ENCODE measurements at regions not wholly inside any gene's neighbourhood (a gene's known extent, or its start where the extent isn't known, plus 50 kb on each side); places are given as distances from the start of the nearest gene placed in this dataset.
A peak's percentile ranks its signal among the peaks of the same experiment; 100 is the strongest.

DNA sequence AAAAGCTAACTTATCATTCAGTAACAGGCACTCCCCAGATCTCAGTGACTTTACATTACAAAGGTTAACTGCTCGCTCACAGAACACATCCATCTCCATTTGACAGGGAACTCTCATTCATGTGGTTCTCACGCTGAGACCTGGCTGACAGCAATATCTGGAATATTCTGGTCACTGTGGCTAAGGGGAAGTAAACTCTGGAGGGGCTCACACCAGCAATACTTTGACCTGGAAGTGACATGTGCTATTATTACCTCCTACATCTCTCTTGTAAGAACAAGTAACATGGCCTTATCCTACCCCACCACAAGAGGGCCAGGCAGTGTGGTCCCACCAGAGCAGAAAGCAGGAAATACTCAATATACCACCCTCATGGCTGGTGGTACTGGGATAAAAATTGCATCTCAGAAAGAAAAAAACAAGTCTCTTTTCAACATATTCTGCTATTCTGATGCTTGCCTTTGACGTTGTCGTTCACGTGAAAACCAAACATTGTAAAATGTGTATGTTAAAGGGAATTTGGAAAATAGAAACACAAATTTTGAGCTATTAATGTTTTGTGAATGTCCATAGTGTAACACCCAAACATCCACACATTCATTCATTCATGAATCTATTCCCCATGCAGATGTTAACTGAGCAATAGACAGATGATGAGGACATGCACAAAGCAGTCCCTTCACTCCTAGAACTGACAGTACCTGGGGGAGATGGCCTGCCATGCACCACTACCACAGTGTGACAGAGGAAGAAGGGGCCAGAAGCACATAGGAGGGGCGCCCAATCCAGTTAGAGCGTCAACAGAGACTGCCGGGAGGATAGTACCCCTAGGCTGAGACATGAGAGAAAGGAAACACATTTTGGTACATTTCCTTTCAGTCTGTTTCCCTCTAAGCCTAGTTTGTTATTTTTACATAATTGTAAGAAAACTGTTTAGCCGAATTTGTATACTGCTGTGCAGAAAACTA, 166.0 kb upstream of the SP4 start:
- ChIA-PET RAD21 (ENCODE audit: low non-redundant PET in 1 of 2, low total read pairs in 2 of 2, uncharacterized antibody in 2 of 2, unreplicated experiment in 2 of 2) (interaction anchor here (0.8 to 1.7 kb wide), 2 partner anchors 505 to 506 kb away, joined by 3 to 5 read pairs; no protein-coding TSS in a partner anchor), CTCF (interaction anchor here (0.9 to 3.6 kb wide), 10 partner anchors 8 to 821 kb away, joined by 3 to 42 read pairs (median 6); no protein-coding TSS in a partner anchor), POLR2A (no interaction called here)
- intact Hi-C loops (cut with micrococcal nuclease) = loop anchor here (1.0 to 5.0 kb wide), 4 partner anchors 305 to 821 kb away; no protein-coding TSS in a partner anchor
- Histone ChIP-seq H4K20me1 (ENCODE audit: insufficient read depth) (no peaks in the 10 kb centered on the region), H3K9ac (ENCODE audit: low read length) (no peak overlapping the region), H3K27me3 (ENCODE audit: insufficient read depth, low read length) (no peaks in the 10 kb centered on the region), H3K4me3 (replicated peaks in 1 of 2; ENCODE audit: low read depth in 1 of 2, low read length in 2 of 2) (no peak overlapping the region), H3K27ac (ENCODE audit: low read depth, low read length) (no peak overlapping the region), H2AFZ (ENCODE audit: low read depth, low read length, poor library complexity, severe bottlenecking) (peak overlapping the region; percentile 76), H3K9me3 (ENCODE audit: control insufficient read depth in 1 of 2, insufficient read depth in 1 of 2, low read depth in 1 of 2, low read length in 2 of 2) (no peaks in the 10 kb centered on the region), H3K4me2 (ENCODE audit: low read length) (no peak overlapping the region), H3K9me2 (ENCODE audit: insufficient read depth) (no peaks in the 10 kb centered on the region), H3K79me2 (ENCODE audit: insufficient read depth, low read length) (no peaks in the 10 kb centered on the region), H3K36me3 (ENCODE audit: control insufficient read depth in 1 of 2, insufficient read depth in 2 of 2, low read length in 2 of 2) (no peaks in the 10 kb centered on the region), H3K4me1 (ENCODE audit: control insufficient read depth in 1 of 2, insufficient read depth in 2 of 2, low read length in 2 of 2) (no peaks in the 10 kb centered on the region)
- peak; percentile 44 for DNase-seq (ENCODE audit: low read depth, low spot score)
- peak; percentile 98 for ATAC-seq
- TF ChIP-seq RAD21 (IDR thresholded peaks at IDR 0.05; ENCODE audit: low read depth) (peak; percentile 68), EGR1 (IDR thresholded peaks at IDR 0.05; ENCODE audit: low read depth) (no peak)
- TF ChIP-seq, protein P1, sequence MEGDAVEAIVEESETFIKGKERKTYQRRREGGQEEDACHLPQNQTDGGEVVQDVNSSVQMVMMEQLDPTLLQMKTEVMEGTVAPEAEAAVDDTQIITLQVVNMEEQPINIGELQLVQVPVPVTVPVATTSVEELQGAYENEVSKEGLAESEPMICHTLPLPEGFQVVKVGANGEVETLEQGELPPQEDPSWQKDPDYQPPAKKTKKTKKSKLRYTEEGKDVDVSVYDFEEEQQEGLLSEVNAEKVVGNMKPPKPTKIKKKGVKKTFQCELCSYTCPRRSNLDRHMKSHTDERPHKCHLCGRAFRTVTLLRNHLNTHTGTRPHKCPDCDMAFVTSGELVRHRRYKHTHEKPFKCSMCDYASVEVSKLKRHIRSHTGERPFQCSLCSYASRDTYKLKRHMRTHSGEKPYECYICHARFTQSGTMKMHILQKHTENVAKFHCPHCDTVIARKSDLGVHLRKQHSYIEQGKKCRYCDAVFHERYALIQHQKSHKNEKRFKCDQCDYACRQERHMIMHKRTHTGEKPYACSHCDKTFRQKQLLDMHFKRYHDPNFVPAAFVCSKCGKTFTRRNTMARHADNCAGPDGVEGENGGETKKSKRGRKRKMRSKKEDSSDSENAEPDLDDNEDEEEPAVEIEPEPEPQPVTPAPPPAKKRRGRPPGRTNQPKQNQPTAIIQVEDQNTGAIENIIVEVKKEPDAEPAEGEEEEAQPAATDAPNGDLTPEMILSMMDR (IDR thresholded peaks at IDR 0.05 in 2 of 3, conservative IDR thresholded peaks at IDR 0.05 in 1 of 3; ENCODE audit: borderline replicate concordance in 1 of 3, insufficient read depth in 1 of 3, low read depth in 2 of 3, low read length in 2 of 3) = peak; percentile 69 to 79 (median 74)
- no TSS peak for BruUV-seq (replicated peaks)

GRCh38 chr7:21269021-21269420, 158.9 kb upstream of the SP4 start:
- Histone ChIP-seq H3K36me3 (ENCODE audit: control insufficient read depth in 1 of 2, insufficient read depth in 2 of 2, low read length in 2 of 2) (no peaks in the 10 kb centered on the region), H2AFZ (ENCODE audit: low read depth, low read length, poor library complexity, severe bottlenecking) (no peak overlapping the region), H3K27ac (ENCODE audit: low read depth, low read length) (no peak overlapping the region), H3K27me3 (ENCODE audit: insufficient read depth, low read length) (no peaks in the 10 kb centered on the region), H3K9ac (ENCODE audit: low read length) (no peak overlapping the region), H3K79me2 (ENCODE audit: insufficient read depth, low read length) (no peaks in the 10 kb centered on the region), H3K9me2 (ENCODE audit: insufficient read depth) (no peaks in the 10 kb centered on the region), H4K20me1 (ENCODE audit: insufficient read depth) (no peaks in the 10 kb centered on the region), H3K4me3 (replicated peaks in 1 of 2; ENCODE audit: low read depth in 1 of 2, low read length in 2 of 2) (no peak overlapping the region), H3K4me2 (ENCODE audit: low read length) (no peak overlapping the region), H3K9me3 (ENCODE audit: control insufficient read depth in 1 of 2, insufficient read depth in 1 of 2, low read depth in 1 of 2, low read length in 2 of 2) (no peaks in the 10 kb centered on the region), H3K4me1 (ENCODE audit: control insufficient read depth in 1 of 2, insufficient read depth in 2 of 2, low read length in 2 of 2) (no peaks in the 10 kb centered on the region)
- no peak for DNase-seq (ENCODE audit: low read depth, low spot score)
- no TSS peak for BruUV-seq (replicated peaks)
- ChIA-PET CTCF (interaction anchor here (1.0 kb wide), 1 partner anchor 15 kb away, joined by 3 read pairs; no protein-coding TSS in a partner anchor), POLR2A (interaction anchor here (0.6 kb wide), 1 partner anchor 731 kb away, joined by 4 read pairs; no protein-coding TSS in a partner anchor), RAD21 (ENCODE audit: low non-redundant PET in 1 of 2, low total read pairs in 2 of 2, uncharacterized antibody in 2 of 2, unreplicated experiment in 2 of 2) (no interaction called here)
- no peak for ATAC-seq
- intact Hi-C loops (cut with micrococcal nuclease) = no loop called here
- no peak for TF ChIP-seq EZH2 (IDR thresholded peaks at IDR 0.05)
- TF ChIP-seq CEBPB (IDR thresholded peaks at IDR 0.05; ENCODE audit: low read depth) = no peak
- no peak for TF ChIP-seq RAD21 (IDR thresholded peaks at IDR 0.05; ENCODE audit: low read depth)
- TF ChIP-seq REST (IDR thresholded peaks at IDR 0.05; ENCODE audit: low read depth) = no peak
- TF ChIP-seq, protein P2, sequence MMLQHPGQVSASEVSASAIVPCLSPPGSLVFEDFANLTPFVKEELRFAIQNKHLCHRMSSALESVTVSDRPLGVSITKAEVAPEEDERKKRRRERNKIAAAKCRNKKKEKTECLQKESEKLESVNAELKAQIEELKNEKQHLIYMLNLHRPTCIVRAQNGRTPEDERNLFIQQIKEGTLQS (IDR thresholded peaks at IDR 0.05) = no peak
- no peak for TF ChIP-seq POLR2A (IDR thresholded peaks at IDR 0.05; ENCODE audit: borderline replicate concordance, extremely low read depth, insufficient read depth, insufficient read length)
- TF ChIP-seq, protein P1 (IDR thresholded peaks at IDR 0.05 in 2 of 3, conservative IDR thresholded peaks at IDR 0.05 in 1 of 3; ENCODE audit: borderline replicate concordance in 1 of 3, insufficient read depth in 1 of 3, low read depth in 2 of 3, low read length in 2 of 3) = no peak

Measured in HCT116 (cell line).